Activated naive CD8-positive, alpha-beta T cell treated with anti-CD3 and anti-CD28 coated beads, Interleukin-2, amount 50 U/mL, for 24 hours (primary cell): ENCODE measurements at regions not wholly inside any gene's neighbourhood (a gene's known extent, or its start where the extent isn't known, plus 50 kb on each side); places are given as distances from the start of the nearest gene placed in this dataset.

Experiments
- ATAC-seq: fragments of 150-1000 bp; cut with Tn5 transposase; one replicate; pipeline ENCODE4 v1.10.0; 2021
- DNase-seq: peaks from one replicate; pipeline ENCODE4 v3.0.0; 2021
- H3K27ac Mint-ChIP-seq: one replicate; pipeline ENCODE4 v1.8.0; 2021; ENCODE audit warnings: mild to moderate bottlenecking, mixed read lengths
- H3K27me3 Mint-ChIP-seq: one replicate; pipeline ENCODE4 v1.8.0; 2021; ENCODE audit warnings: mixed read lengths
- H3K36me3 Mint-ChIP-seq: one replicate; pipeline ENCODE4 v1.8.0; 2021; ENCODE audit warnings: low read depth, mixed read lengths
- H3K4me1 Mint-ChIP-seq: one replicate; pipeline ENCODE4 v1.8.0; 2021; ENCODE audit warnings: mixed read lengths
- H3K4me3 Mint-ChIP-seq: one replicate; pipeline ENCODE4 v1.8.0; 2021; ENCODE audit warnings: mild to moderate bottlenecking, moderate library complexity, mixed read lengths
- H3K9me3 Mint-ChIP-seq: one replicate; pipeline ENCODE4 v1.8.0; 2021; ENCODE audit warnings: mixed read lengths

DNA sequence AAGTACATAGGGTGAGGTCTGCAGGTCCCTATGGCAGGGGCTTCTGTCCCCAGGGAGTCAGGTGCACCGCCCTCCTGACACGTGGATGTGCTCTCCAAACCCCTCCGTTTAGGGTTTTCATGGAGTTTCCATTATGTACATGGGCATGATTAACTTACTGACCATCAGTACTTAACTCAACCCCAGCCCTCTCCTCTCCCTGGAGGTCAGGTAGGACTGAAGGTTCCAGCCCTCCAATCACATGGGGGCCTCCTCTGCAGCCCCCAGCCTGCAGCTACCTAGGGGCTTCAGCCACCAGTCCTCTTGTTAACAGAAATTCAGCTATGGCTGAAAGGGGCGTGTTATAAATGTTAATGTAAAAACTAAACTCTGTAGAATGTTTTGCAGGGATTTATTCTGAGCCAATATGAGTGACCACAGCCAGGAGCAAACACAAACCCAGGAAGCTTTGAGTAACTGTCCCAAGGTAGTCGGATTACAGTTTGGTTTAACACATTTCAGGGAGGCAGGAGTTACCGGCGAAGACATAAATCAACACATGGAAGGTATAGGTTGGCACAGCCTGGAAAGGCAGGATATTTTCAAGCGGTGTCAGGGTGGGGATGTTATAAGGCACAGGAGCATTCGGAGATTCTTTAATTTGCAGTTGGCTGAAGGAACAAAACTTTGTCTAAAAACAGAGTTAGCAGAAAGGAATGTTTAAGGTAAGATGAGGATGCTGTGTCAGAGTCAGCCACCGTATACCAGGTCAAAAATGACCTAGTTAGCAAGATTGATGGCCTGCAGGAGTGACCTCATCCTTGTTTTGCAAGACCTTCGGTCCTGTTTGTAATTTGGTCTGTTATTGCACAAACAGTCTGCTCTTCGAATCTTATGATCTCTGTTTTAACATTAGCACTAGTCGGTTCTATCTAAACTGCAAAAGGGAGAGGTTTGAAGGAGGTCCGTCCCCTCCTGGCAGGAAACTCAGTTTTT is 75.2 kb downstream of the TNFAIP2 start:
- Mint-ChIP-seq H3K9me3 (no peaks in the 10 kb centered on the region), H3K36me3 (no peaks in the 10 kb centered on the region), H3K4me3 (no peak overlapping the region), H3K27me3 (peaks cover 11% of the 10 kb centered on the region), H3K27ac (no peak overlapping the region), H3K4me1 (no peaks in the 10 kb centered on the region)
- no peak for DNase-seq
- ATAC-seq, result no peak

- Mint-ChIP-seq H3K27me3 (peaks cover 15% of the 10 kb centered on the region), H3K4me3 (no peak overlapping the region), H3K9me3 (peaks cover 6% of the 10 kb centered on the region), H3K36me3 (peaks cover 4% of the 10 kb centered on the region), H3K4me1 (no peaks in the 10 kb centered on the region), H3K27ac (no peak overlapping the region)
- DNase-seq (no peak), ATAC-seq (no peak)
Measured at GRCh38 chr14:103199124-103199523, 75.9 kb downstream of the TNFAIP2 start.

- Mint-ChIP-seq H3K27me3 (peaks cover 17% of the 10 kb centered on the region), H3K27ac (no peak overlapping the region), H3K4me3 (no peak overlapping the region), H3K36me3 (peaks cover 4% of the 10 kb centered on the region), H3K4me1 (no peaks in the 10 kb centered on the region), H3K9me3 (peaks cover 18% of the 10 kb centered on the region)
- no peak for DNase-seq
- ATAC-seq, result no peak
Measured at GRCh38 chr14:103201801-103202200, 78.5 kb downstream of the TNFAIP2 start.

- Mint-ChIP-seq H3K27me3 (peaks cover 39% of the 10 kb centered on the region), H3K4me1 (peaks cover 2% of the 10 kb centered on the region), H3K27ac (no peak overlapping the region), H3K36me3 (peaks cover 4% of the 10 kb centered on the region), H3K4me3 (no peak overlapping the region), H3K9me3 (peaks cover 18% of the 10 kb centered on the region)
- ATAC-seq (no peak), DNase-seq (no peak)
Measured at GRCh38 chr14:103204852-103205540, 81.7 kb downstream of the TNFAIP2 start.

DNA sequence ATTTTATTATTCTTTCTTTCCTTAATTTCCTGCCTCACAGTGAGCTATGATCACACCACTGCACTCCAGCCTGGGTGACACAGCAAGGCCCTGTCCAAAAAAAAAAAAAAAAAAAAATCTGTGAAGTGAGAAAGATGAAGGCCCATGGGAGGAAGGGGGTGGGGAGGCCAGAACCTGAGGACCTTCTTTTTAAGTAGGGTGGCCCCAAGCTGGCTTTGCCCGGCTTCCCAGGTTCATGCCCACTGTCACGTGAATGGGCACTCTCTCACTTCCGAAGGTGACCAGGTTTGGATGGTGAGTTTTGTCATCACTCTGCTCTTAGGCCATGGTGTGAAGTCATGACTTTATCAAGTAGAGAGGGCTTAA is 82.3 kb downstream of the TNFAIP2 start:
- H3K9me3 Mint-ChIP-seq, result peaks cover 18% of the 10 kb centered on the region

GRCh38 chr14:103206023-103206481 is 82.8 kb downstream of the TNFAIP2 start:
- Mint-ChIP-seq H3K36me3 (peaks cover 4% of the 10 kb centered on the region), H3K4me3 (no peak overlapping the region), H3K9me3 (peaks cover 18% of the 10 kb centered on the region), H3K27me3 (peaks cover 41% of the 10 kb centered on the region), H3K4me1 (peaks cover 2% of the 10 kb centered on the region), H3K27ac (no peak overlapping the region)
- DNase-seq, result no peak
- no peak for ATAC-seq

More for the DNA sequence above, 82.3 kb downstream of the TNFAIP2 start:
- no peak for DNase-seq
- Mint-ChIP-seq H3K36me3 (peaks cover 4% of the 10 kb centered on the region), H3K27me3 (peaks cover 41% of the 10 kb centered on the region), H3K4me3 (no peak overlapping the region), H3K27ac (no peak overlapping the region), H3K4me1 (peaks cover 2% of the 10 kb centered on the region)
- no peak for ATAC-seq

GRCh38 chr14:103206836-103207387 is 83.7 kb downstream of the TNFAIP2 start:
- ATAC-seq, result no peak
- H3K4me1 Mint-ChIP-seq, result peaks cover 2% of the 10 kb centered on the region
- H3K4me3 Mint-ChIP-seq, result no peak overlapping the region
- H3K9me3 Mint-ChIP-seq, result peaks cover 18% of the 10 kb centered on the region
- no peak for DNase-seq
- peaks cover 4% of the 10 kb centered on the region for H3K36me3 Mint-ChIP-seq
- H3K27ac Mint-ChIP-seq, result no peak overlapping the region
- H3K27me3 Mint-ChIP-seq, result peaks cover 41% of the 10 kb centered on the region

DNA sequence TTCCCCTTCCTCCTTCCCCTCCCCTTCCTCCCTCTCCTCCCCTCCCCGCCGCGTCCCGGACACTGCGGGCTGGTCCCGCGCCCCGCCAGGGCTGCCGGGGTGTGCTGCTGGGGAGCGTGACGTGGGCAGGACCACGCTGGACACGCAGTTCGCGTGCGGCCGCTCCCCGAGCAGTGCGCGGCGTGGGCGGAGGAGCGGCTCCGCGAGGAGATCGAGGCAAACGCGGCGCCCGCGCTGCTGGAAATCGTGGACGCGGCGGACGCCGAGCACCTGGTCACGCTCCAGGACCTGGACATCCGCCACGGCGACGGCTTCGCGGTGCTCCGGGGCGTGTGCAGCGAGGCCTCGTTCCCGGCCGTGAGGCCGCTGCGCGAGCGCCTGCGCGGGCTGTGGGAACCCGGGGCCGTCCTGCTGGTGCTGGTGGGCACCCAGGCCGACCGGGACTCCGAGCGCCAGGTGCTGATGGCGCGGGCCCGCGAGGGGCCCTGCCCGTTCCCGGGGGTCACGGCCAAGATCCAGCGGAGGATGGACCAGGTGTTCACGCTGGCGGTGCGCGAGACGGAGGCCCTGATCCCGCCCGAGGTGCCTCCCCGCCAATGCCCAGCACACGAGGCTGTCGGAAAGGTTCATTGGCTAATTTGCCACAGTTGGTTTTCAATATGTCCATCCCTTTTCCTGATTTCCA is 84.3 kb downstream of the TNFAIP2 start:
- H3K36me3 Mint-ChIP-seq, result peaks cover 4% of the 10 kb centered on the region
- ATAC-seq (no peak), DNase-seq (no peak)
- H3K27me3 Mint-ChIP-seq, result peaks cover 43% of the 10 kb centered on the region
- H3K9me3 Mint-ChIP-seq, result peaks cover 18% of the 10 kb centered on the region
- no peak overlapping the region for H3K27ac Mint-ChIP-seq
- H3K4me1 Mint-ChIP-seq, result peaks cover 2% of the 10 kb centered on the region
- no peak overlapping the region for H3K4me3 Mint-ChIP-seq

DNA sequence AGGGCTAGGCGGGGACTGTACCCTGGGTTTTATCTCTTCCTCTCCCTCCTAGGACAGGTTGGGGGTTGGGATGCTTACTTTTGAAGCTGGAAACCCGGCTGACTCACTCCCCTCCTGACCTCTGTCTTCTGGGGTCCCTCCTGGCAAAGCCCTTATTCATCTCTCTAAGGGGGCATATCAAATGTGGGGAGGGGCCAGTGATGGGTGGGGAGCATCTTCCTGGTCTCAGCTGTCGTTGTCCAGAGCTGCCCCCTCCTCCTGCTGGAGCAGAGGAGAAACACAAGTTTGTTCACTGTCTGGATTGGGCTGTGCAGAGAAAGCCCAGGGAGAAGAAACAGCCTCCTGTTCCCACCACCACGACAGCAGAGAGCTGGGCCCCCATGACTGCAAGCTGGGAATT is 85.8 kb downstream of the TNFAIP2 start:
- peaks cover 1% of the 10 kb centered on the region for H3K36me3 Mint-ChIP-seq
- H3K27me3 Mint-ChIP-seq, result peaks cover 39% of the 10 kb centered on the region
- ATAC-seq (no peak), DNase-seq (no peak)
- peaks cover 2% of the 10 kb centered on the region for H3K4me1 Mint-ChIP-seq
- no peak overlapping the region for H3K27ac Mint-ChIP-seq
- H3K4me3 Mint-ChIP-seq, result no peak overlapping the region
- H3K9me3 Mint-ChIP-seq, result peaks cover 13% of the 10 kb centered on the region

GRCh38 chr14:103209506-103209905 is 86.2 kb downstream of the TNFAIP2 start:
- no peak overlapping the region for H3K4me3 Mint-ChIP-seq
- ATAC-seq (no peak), DNase-seq (no peak)
- peaks cover 2% of the 10 kb centered on the region for H3K4me1 Mint-ChIP-seq
- no peaks in the 10 kb centered on the region for H3K36me3 Mint-ChIP-seq
- peaks cover 10% of the 10 kb centered on the region for H3K9me3 Mint-ChIP-seq
- H3K27ac Mint-ChIP-seq, result no peak overlapping the region
- H3K27me3 Mint-ChIP-seq, result peaks cover 39% of the 10 kb centered on the region

DNA sequence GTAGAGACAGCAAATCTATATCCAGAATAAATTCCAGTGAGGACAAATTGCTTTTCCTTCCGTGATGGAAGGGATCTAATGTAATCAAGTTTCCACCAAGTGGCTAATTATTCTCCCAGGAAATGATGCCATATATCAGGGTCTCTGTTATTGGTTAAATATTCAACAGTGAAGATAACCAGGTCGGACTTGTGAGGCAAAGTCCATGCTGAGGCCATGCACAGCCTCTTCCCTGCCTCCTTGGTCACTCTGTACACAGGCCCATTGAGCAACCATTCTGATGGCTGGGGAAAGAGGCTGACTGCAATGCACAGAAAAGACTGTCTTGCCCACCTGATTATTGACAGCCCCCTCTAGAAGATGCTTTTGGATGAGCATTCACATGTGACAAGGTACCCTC is 90.1 kb downstream of the TNFAIP2 start:
- no peak overlapping the region for H3K27ac Mint-ChIP-seq
- no peak overlapping the region for H3K4me3 Mint-ChIP-seq
- DNase-seq, result no peak
- no peaks in the 10 kb centered on the region for H3K36me3 Mint-ChIP-seq
- no peaks in the 10 kb centered on the region for H3K9me3 Mint-ChIP-seq
- peaks cover 1% of the 10 kb centered on the region for H3K4me1 Mint-ChIP-seq
- ATAC-seq, result no peak
- peaks cover 40% of the 10 kb centered on the region for H3K27me3 Mint-ChIP-seq

GRCh38 chr14:103214461-103214958 is 91.2 kb downstream of the TNFAIP2 start:
- peaks cover 37% of the 10 kb centered on the region for H3K27me3 Mint-ChIP-seq
- no peaks in the 10 kb centered on the region for H3K4me1 Mint-ChIP-seq
- H3K4me3 Mint-ChIP-seq, result no peak overlapping the region
- no peaks in the 10 kb centered on the region for H3K36me3 Mint-ChIP-seq
- no peak overlapping the region for H3K27ac Mint-ChIP-seq
- no peaks in the 10 kb centered on the region for H3K9me3 Mint-ChIP-seq
- no peak for ATAC-seq
- no peak for DNase-seq

- H3K36me3 Mint-ChIP-seq, result no peaks in the 10 kb centered on the region
- H3K27ac Mint-ChIP-seq, result no peak overlapping the region
- ATAC-seq, result no peak
- no peak overlapping the region for H3K4me3 Mint-ChIP-seq
- peaks cover 37% of the 10 kb centered on the region for H3K27me3 Mint-ChIP-seq
- H3K9me3 Mint-ChIP-seq, result no peaks in the 10 kb centered on the region
- DNase-seq, result no peak
- no peaks in the 10 kb centered on the region for H3K4me1 Mint-ChIP-seq
Measured at GRCh38 chr14:103216399-103216798, 93.1 kb downstream of the TNFAIP2 start.

DNA sequence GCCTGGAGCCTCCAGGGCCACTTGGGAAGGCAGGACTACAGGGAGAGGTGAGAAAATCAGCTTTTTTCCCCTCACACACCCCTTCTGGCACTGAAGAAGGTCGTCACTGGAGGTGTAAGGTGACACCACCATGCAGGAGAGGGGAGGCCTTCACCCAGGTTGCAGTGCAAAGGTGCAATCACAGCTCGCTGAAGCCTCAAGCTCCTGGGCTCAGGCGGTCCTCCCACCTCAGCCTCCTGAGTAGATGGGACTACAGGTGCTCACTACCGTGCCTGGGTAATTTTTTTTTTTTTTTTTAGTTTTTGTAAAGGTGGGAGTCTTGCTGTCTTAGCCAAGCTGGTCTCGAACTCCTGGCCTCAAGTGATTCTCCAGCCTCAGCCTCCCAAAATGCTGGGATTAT is 93.6 kb downstream of the TNFAIP2 start:
- Mint-ChIP-seq H3K4me3 (no peak overlapping the region), H3K27ac (no peak overlapping the region), H3K4me1 (no peaks in the 10 kb centered on the region), H3K9me3 (no peaks in the 10 kb centered on the region), H3K27me3 (peaks cover 38% of the 10 kb centered on the region), H3K36me3 (no peaks in the 10 kb centered on the region)
- DNase-seq (no peak), ATAC-seq (no peak)
